RPMI8226 (cell line): ENCODE measurements at regions not wholly inside any gene's neighbourhood (a gene's known extent, or its start where the extent isn't known, plus 50 kb on each side); places are given as distances from the start of the nearest gene placed in this dataset.
A peak's percentile ranks its signal among the peaks of the same experiment; 100 is the strongest.
"Not testable (repeated sequence)": the region's sequence is repeated elsewhere in the genome, so short reads cannot be mapped to it uniquely, and the experiment has no call there.

Source experiments
- DNase-seq: peaks from one replicate; pipeline ENCODE4 v3.0.0-alpha.2; 2015

DNA sequence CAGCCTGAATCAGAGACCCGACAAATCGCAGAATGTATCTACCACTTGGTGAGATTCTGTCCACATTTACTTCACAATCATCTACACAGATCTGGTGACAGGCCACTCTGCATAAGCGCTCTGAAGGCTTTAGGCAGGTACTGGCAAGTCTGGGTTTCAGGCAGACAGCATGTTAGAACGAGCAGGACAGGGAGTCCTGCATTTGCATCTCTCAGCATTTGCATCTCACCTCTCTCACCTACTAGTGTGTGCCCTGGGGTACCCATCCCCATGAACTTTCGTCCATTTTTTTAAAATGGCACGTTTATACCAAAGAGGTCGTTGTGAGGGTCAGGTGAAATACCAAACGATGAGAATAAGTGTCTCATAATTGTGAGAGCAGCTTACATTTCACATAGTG, 108.2 kb downstream of the SPATA31A1 start:
- peak; percentile 5 for DNase-seq

DNA sequence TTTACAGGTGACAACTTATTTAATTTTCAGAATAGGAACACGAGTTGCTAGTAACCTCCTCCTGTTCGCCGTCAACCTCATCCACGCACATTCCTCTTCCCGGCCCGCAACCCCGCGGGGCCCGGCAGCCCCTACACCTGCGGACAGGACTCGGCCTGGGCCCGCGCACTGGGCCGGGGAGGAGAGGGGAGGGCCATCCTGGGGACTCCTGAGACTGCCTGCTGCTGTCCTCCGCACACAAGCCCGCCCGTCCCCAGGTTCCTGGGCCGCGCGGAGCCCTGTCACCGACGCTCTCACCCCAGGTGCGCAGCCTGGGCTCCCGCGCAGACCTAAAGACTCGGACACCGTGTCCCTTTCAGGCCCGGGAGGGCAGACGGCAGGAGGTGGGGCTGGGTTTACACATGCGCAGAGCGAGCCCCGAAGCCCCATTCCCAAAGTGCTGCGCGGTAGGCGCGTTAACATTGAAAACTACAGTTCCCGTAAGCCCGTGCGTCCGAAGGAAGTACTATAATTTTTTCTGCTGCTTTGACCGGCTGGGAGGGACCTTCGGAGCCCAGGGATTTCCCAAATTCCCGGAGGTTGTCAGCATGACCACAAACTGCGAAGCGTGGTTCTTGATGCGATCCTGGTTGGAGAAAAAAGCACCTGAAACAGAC, 108.8 kb downstream of the SPATA31A1 start:
- DNase-seq: peak; percentile 78

DNA sequence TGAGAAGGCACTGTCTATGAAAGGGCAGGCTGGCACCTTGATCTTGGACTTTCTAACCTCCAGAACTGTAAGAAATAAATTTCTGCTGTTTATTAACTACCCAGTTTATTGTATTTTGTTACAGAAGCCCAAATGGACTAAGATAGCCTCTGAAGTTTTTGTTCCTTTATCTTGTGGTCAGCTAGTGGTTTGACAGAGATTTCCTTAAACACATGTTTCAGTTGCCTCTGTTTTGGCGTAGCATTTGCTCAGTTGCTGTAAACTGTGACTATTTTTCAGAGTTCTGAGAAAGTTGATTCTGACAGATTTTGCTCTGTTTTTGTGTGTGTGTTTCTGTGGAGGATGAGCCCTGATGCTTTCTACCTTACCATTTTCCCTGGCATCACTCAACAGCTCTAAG, 119.0 kb downstream of the SPATA31A1 start:
- DNase-seq: not testable (repeated sequence)

DNA sequence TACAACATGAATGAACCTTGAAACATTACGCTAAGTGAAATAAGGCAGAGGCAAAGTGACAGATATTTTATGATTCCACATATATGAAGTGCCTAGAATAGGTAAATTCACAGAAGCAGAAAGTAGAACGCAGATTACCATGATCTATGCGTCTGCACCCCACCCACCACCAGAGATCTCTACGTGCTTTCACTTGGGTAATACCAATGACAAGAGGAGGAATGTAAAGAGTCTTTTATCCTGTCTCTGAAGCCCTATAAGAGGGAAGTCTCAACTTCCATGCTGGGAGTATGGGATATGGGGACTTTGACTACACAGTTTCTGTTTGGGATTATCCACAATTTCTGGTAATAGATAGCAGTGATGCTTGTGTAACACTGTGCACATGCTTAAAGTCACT, 127.6 kb downstream of the SPATA31A1 start:
- DNase-seq: not testable (repeated sequence)

DNA sequence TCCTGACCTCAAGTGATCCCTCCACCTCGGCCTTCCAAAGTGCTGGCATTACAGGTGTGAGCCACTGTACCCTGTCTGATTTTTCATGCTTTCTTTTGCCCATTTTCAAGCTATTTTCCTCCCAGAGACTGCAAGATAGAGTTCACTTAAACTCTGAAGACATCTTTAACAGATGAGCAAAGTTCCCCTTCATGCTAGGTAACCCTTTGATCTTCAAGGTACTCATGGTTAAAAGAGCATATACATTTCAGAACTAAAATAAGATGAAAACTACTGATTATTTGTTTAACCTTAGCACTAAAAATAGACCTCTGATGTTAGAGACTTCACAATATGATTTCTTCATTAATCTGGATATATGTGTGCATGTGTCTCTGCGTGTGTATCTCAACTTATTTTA, 128.4 kb downstream of the SPATA31A1 start:
- not testable (repeated sequence) for DNase-seq

GRCh38 chr9:39484292-39484691, 128.8 kb downstream of the SPATA31A1 start:
- DNase-seq: not testable (repeated sequence)

DNA sequence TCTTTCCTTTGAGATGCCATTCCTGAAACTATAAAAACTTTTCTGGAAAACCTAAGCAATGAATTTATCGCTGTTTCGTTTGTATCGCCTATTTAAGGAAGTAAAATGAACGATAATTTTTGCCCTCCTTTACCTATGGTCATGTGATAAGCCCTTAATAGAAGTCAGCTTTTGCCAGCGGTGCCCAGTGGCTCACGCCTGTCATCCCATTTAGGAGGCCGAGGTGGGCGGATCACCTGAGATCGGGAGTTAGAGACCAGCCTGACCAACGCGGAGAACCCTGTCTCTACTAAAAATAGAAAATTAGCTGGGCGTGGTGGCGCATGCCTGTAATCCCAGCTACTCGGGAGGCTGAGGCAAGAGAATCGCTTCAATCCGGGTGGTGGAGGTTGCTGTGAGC, 132.0 kb downstream of the SPATA31A1 start:
- DNase-seq: not testable (repeated sequence)

GRCh38 chr9:39496248-39496647, 140.8 kb downstream of the SPATA31A1 start:
- not testable (repeated sequence) for DNase-seq

GRCh38 chr9:39503178-39503577, 147.7 kb downstream of the SPATA31A1 start:
- DNase-seq: not testable (repeated sequence)

GRCh38 chr9:39527387-39528029, 172.0 kb downstream of the SPATA31A1 start:
- DNase-seq: not testable (repeated sequence)

GRCh38 chr9:39532597-39532996, 177.1 kb downstream of the SPATA31A1 start:
- not testable (repeated sequence) for DNase-seq

DNA sequence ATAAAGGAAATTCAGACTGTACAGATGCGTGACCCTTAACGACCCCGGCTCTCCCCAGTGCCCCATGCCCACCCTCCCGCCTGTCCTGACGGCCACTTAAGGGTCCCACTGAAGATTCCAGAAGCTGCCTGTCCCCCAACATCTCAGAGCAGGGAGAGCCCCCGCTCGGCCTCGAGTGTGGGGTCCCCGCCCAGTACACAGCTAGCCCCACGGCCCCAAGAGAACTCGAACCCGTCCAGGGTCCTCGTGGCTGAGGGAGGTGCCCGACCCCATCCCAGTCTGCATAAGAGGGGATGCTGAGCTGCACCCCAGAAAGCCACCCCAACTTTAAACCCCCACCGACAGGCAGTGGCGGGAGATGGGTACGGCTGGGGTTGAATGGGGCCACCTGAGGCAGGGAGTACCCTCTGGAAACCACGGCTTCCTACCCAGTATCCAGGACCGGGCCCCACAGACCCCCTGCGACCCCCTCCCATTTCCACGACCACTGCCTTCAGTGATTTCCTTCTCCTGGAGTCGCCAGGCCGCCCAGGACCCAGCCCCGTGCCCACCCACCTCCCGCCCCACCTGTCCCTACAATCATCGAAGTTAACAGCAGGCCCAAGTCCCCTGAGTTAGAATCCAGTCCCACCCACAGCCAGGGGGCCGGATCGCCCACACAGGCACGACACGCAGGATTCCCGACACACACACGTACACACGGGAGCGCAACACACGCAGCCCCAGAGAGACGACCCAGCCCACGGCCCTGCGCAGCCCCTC, 177.7 kb downstream of the SPATA31A1 start:
- DNase-seq: not testable (repeated sequence)

GRCh38 chr9:39533763-39534548, 178.5 kb downstream of the SPATA31A1 start:
- not testable (repeated sequence) for DNase-seq

DNA sequence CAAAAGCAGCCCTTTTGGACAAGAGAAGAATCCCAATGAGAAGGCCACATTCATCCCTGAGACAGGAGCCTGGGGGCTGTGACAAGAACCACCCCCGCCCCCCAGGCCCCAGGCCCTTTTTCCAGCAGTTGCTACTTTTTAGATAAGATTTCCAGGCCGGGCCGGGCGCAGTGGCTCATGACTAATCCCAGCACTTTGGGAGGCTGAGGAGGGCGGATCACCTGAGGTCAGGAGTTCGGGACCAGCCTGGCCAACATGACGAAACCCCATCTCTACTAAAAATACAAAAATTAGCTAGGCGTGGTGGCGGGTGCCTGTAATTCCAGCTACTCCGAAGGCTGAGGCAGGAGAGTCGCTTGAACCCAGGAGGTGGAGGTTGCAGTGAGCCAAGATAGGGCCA, 179.4 kb downstream of the SPATA31A1 start:
- not testable (repeated sequence) for DNase-seq

- not testable (repeated sequence) for DNase-seq
Observed at GRCh38 chr9:39542157-39542556, 186.7 kb downstream of the SPATA31A1 start.

DNA sequence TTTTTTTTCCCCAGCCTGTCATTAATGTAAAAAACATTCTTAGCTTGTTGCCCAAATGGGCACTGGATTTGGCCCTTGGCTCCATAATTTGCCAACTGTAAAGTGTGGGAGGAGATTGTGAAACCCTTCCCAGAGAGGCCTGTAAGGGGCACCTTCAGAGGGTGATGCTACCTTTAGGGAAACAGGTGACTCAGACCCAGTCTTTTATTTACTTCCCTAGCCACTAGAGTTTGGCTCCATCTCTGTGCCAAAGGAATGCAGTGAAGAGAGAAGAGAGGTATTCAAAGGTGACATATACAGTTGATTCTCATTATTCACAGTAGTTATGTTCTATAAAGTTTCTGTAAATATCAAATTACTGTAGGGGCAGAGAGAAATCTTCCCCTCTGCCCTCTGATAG, 189.6 kb downstream of the SPATA31A1 start:
- not testable (repeated sequence) for DNase-seq

DNA sequence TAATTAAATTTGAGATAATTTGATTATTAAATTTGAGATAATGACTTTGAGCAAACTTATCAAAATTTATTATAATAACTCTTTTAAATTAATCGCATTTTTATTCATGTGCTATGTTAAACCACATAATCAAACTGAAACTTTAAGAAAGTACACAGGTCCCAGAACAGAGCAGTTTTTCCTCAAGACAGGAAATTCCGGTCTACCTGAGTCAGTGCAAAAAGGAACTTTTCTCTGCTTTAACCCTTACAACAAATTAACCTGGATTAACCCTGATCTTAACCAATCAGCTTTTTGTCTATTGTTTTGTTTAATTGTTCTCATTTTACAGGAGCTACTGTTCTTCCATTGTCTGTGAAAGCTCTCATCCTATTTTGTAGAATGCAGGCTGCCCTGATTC, 195.1 kb downstream of the SPATA31A1 start:
- DNase-seq: not testable (repeated sequence)

DNA sequence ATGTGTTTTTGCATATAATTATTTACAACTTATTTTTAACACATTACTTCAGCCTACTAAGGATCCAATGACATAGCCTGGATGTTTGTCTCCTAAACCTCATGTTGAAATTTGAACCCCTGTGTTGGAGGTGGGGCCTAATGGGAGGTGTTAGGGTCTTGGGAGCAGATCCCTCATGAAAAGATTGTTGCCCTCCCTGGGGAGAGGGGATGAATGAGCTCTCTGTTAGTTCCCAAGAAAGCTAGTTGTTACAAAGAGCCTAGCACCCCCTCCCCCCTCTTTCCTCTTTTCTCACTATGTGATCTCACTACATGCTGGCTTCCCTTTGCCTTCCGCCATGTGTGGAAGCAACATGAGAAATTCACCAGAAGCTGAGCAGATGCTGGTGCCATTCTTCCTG, 196.1 kb downstream of the SPATA31A1 start:
- not testable (repeated sequence) for DNase-seq

DNA sequence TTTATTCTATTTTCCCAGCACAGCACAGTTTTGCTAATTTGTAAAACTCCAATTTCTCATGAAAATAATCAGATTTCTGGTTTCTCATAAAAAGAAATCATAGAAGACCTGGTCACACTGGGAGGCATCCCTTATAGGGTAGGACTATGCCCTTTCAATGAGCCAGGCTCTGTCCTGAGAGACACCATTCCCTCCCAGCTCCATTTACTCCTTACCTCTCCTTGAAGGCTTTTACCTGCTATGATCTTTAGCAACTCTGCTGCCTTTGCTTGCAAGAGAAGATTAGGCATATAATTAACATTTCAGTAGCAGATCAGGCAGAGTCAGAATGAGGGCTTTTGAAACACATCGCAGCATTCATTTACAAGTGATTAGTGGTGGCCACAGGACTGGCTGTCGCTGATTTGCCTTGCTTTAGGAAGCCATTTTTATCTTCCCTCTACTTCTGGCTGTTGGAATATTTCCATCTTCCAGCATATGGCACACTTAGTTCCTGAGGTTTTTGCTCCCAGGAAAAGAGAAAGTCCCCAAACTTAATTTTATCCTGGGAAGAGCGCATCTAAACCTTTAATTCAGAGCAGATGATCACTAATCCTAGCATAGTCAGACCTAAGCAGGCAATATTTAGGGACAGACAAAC, 196.9 kb downstream of the SPATA31A1 start:
- DNase-seq: not testable (repeated sequence)

DNA sequence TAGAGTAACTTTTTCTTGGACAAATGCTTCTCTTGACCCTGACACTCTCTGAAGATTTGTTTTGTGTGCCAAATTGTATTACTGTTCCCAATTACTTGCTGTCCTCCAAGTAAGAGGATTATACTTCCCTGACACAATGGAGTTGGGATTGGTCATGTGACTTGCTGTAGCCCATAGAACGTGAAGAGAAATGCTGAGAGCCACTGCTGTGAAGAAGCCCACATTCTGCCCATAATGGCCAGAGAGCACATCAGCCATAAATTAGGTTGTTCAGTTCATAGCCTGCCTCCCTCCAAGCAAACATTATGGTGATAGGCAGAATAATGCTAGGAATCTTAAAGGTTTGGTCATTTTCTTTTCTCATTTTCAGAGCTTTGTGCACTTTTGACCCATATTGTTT, 198.9 kb downstream of the SPATA31A1 start:
- not testable (repeated sequence) for DNase-seq

DNA sequence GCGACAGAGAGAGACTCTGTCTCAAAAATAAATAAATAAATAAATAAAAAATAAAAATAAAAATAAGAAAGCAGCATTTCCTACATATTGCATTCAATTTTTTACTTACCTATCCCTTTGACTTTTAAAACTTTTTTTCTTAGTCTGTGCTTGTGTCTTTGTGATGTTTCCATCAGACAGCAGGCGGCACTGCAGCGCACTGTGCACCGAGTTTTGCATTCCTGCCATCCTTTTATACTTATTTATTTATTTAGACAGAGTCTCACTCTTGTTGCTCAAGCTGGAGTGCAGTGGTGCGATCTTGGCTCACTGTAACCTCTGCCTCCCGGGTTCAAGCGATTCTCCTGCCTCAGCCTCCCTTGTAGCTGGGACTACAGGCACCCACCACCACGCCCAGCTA, 203.9 kb downstream of the SPATA31A1 start:
- DNase-seq: not testable (repeated sequence)

GRCh38 chr9:39566782-39567181, 211.3 kb downstream of the SPATA31A1 start:
- not testable (repeated sequence) for DNase-seq
